ENCODE measurements at regions not wholly inside any gene's neighbourhood (a gene's known extent, or its start where the extent isn't known, plus 50 kb on each side); places are given as distances from the start of the nearest gene placed in this dataset.

DNA sequence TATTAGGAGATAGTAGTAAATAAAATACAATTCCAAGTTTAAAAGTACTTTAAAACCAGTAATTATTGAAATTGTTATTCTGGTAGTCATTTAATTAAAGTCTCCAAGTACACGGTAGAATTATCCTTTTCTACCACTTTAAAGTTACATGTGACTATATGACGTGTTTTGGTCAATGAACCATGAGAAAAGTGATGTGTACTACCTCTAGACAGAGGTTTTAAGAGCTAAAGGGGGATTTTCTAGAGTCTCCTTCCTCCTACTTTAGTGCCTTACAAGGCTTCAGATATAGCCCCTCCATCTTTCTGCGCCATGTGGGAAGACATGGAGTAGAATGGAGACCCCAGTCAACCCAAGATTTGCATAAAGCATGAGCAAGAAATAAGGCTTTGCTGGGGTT lies 2296.6 kb upstream of the AGA start:
- Histone ChIP-seq H3K27me3 (replicated peaks in 1 of 2; ENCODE audit: control insufficient read depth in 2 of 2, insufficient read depth in 2 of 2, low read length in 1 of 2) (no peaks in the 10 kb centered on the region), H3K27ac (ENCODE audit: control insufficient read depth, insufficient read depth) (no peak overlapping the region), H3K4me1 (ENCODE audit: control insufficient read depth, insufficient read depth, low read length) (no peaks in the 10 kb centered on the region), H3K9me3 (replicated peaks; ENCODE audit: control insufficient read depth, insufficient read depth, low read length) (no peaks in the 10 kb centered on the region), H3K4me3 (no peak overlapping the region), H3K36me3 (ENCODE audit: control insufficient read depth in 2 of 2, insufficient read depth in 2 of 2, low read length in 1 of 2) (no peaks in the 10 kb centered on the region), H3K4me2 (ENCODE audit: control insufficient read depth, insufficient read depth) (no peak overlapping the region), H2AFZ (ENCODE audit: control insufficient read depth, low read depth, low read length) (no peak overlapping the region), H3K79me2 (ENCODE audit: control insufficient read depth, insufficient read depth, low read length) (no peaks in the 10 kb centered on the region), H3K9ac (ENCODE audit: control insufficient read depth, insufficient read depth, low read length) (no peak overlapping the region), H4K20me1 (ENCODE audit: control insufficient read depth, insufficient read depth) (no peaks in the 10 kb centered on the region)
- in situ Hi-C loops (cut with MboI): no loop called here
- WGBS (ENCODE audit: insufficient coverage, insufficient replicate concordance, low lambda C conversion rate, missing lambda C conversion rate): 0% methylated on average over 3 of the region's 3 CpGs
- DNase-seq (ENCODE audit: low read depth, low spot score): no peak
- ATAC-seq: peak; percentile 59
- intact Hi-C loops (cut with micrococcal nuclease; ENCODE audit: unreplicated experiment): no loop called here
- ChIA-PET CTCF (no interaction called here), RAD21 (ENCODE audit: unreplicated experiment) (no interaction called here), POLR2A (no interaction called here), SMC1A (ENCODE audit: uncharacterized antibody, unreplicated experiment) (no interaction called here)
- FAIRE-seq: no peak
- TF ChIP-seq, protein P1, sequence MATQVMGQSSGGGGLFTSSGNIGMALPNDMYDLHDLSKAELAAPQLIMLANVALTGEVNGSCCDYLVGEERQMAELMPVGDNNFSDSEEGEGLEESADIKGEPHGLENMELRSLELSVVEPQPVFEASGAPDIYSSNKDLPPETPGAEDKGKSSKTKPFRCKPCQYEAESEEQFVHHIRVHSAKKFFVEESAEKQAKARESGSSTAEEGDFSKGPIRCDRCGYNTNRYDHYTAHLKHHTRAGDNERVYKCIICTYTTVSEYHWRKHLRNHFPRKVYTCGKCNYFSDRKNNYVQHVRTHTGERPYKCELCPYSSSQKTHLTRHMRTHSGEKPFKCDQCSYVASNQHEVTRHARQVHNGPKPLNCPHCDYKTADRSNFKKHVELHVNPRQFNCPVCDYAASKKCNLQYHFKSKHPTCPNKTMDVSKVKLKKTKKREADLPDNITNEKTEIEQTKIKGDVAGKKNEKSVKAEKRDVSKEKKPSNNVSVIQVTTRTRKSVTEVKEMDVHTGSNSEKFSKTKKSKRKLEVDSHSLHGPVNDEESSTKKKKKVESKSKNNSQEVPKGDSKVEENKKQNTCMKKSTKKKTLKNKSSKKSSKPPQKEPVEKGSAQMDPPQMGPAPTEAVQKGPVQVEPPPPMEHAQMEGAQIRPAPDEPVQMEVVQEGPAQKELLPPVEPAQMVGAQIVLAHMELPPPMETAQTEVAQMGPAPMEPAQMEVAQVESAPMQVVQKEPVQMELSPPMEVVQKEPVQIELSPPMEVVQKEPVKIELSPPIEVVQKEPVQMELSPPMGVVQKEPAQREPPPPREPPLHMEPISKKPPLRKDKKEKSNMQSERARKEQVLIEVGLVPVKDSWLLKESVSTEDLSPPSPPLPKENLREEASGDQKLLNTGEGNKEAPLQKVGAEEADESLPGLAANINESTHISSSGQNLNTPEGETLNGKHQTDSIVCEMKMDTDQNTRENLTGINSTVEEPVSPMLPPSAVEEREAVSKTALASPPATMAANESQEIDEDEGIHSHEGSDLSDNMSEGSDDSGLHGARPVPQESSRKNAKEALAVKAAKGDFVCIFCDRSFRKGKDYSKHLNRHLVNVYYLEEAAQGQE (IDR thresholded peaks at IDR 0.05; ENCODE audit: low read depth, low read length): no peak
- no peak for TF ChIP-seq TBL1XR1 (IDR thresholded peaks at IDR 0.05; ENCODE audit: low read depth, low read length)
- no peak for TF ChIP-seq NBN (IDR thresholded peaks at IDR 0.05)
- TF ChIP-seq FOXM1 (IDR thresholded peaks at IDR 0.05; ENCODE audit: low read depth, low read length): no peak
- no peak for TF ChIP-seq MYC (IDR thresholded peaks at IDR 0.05; ENCODE audit: insufficient read depth, insufficient read length, insufficient replicate concordance, low read length, severe bottlenecking)
- TF ChIP-seq, protein P2, sequence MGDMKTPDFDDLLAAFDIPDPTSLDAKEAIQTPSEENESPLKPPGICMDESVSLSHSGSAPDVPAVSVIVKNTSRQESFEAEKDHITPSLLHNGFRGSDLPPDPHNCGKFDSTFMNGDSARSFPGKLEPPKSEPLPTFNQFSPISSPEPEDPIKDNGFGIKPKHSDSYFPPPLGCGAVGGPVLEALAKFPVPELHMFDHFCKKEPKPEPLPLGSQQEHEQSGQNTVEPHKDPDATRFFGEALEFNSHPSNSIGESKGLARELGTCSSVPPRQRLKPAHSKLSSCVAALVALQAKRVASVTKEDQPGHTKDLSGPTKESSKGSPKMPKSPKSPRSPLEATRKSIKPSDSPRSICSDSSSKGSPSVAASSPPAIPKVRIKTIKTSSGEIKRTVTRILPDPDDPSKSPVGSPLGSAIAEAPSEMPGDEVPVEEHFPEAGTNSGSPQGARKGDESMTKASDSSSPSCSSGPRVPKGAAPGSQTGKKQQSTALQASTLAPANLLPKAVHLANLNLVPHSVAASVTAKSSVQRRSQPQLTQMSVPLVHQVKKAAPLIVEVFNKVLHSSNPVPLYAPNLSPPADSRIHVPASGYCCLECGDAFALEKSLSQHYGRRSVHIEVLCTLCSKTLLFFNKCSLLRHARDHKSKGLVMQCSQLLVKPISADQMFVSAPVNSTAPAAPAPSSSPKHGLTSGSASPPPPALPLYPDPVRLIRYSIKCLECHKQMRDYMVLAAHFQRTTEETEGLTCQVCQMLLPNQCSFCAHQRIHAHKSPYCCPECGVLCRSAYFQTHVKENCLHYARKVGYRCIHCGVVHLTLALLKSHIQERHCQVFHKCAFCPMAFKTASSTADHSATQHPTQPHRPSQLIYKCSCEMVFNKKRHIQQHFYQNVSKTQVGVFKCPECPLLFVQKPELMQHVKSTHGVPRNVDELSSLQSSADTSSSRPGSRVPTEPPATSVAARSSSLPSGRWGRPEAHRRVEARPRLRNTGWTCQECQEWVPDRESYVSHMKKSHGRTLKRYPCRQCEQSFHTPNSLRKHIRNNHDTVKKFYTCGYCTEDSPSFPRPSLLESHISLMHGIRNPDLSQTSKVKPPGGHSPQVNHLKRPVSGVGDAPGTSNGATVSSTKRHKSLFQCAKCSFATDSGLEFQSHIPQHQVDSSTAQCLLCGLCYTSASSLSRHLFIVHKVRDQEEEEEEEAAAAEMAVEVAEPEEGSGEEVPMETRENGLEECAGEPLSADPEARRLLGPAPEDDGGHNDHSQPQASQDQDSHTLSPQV (IDR thresholded peaks at IDR 0.05): no peak
- TF ChIP-seq, protein P3, sequence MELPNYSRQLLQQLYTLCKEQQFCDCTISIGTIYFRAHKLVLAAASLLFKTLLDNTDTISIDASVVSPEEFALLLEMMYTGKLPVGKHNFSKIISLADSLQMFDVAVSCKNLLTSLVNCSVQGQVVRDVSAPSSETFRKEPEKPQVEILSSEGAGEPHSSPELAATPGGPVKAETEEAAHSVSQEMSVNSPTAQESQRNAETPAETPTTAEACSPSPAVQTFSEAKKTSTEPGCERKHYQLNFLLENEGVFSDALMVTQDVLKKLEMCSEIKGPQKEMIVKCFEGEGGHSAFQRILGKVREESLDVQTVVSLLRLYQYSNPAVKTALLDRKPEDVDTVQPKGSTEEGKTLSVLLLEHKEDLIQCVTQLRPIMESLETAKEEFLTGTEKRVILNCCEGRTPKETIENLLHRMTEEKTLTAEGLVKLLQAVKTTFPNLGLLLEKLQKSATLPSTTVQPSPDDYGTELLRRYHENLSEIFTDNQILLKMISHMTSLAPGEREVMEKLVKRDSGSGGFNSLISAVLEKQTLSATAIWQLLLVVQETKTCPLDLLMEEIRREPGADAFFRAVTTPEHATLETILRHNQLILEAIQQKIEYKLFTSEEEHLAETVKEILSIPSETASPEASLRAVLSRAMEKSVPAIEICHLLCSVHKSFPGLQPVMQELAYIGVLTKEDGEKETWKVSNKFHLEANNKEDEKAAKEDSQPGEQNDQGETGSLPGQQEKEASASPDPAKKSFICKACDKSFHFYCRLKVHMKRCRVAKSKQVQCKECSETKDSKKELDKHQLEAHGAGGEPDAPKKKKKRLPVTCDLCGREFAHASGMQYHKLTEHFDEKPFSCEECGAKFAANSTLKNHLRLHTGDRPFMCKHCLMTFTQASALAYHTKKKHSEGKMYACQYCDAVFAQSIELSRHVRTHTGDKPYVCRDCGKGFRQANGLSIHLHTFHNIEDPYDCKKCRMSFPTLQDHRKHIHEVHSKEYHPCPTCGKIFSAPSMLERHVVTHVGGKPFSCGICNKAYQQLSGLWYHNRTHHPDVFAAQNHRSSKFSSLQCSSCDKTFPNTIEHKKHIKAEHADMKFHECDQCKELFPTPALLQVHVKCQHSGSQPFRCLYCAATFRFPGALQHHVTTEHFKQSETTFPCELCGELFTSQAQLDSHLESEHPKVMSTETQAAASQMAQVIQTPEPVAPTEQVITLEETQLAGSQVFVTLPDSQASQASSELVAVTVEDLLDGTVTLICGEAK (IDR thresholded peaks at IDR 0.05; ENCODE audit: borderline replicate concordance): no peak
- TF ChIP-seq RB1 (IDR thresholded peaks at IDR 0.05; ENCODE audit: borderline replicate concordance): no peak
- no peak for TF ChIP-seq BRCA1 (IDR thresholded peaks at IDR 0.05; ENCODE audit: low read depth, low read length)
- TF ChIP-seq, protein P4, sequence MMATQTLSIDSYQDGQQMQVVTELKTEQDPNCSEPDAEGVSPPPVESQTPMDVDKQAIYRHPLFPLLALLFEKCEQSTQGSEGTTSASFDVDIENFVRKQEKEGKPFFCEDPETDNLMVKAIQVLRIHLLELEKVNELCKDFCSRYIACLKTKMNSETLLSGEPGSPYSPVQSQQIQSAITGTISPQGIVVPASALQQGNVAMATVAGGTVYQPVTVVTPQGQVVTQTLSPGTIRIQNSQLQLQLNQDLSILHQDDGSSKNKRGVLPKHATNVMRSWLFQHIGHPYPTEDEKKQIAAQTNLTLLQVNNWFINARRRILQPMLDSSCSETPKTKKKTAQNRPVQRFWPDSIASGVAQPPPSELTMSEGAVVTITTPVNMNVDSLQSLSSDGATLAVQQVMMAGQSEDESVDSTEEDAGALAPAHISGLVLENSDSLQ (IDR thresholded peaks at IDR 0.05): no peak
- BruUV-seq (replicated peaks): no TSS peak

Data from GM12878 (cell line).